Memory B cell (primary cell): ENCODE measurements at regions not wholly inside any gene's neighbourhood (a gene's known extent, or its start where the extent isn't known, plus 50 kb on each side); places are given as distances from the start of the nearest gene placed in this dataset.

Experiments used
- ATAC-seq: fragments of 150-1000 bp; cut with Tn5 transposase; 2 replicates; pipeline ENCODE4 v1.10.0; 2021; ENCODE audit warnings: low read depth, mild to moderate bottlenecking, moderate library complexity
- DNase-seq, 2 donors: peaks; one replicate each; pipeline ENCODE4 v3.0.0; 2022; ENCODE audit warnings: low spot score in 2 of 2
- H3K27ac Mint-ChIP-seq: one replicate; pipeline ENCODE4 v1.8.0; 2022; ENCODE audit warnings: mild to moderate bottlenecking, moderate library complexity, mixed read lengths
- H3K27me3 Mint-ChIP-seq: one replicate; pipeline ENCODE4 v1.8.0; 2022; ENCODE audit warnings: mixed read lengths
- H3K36me3 Mint-ChIP-seq: one replicate; pipeline ENCODE4 v1.8.0; 2022; ENCODE audit warnings: mild to moderate bottlenecking, mixed read lengths
- H3K4me1 Mint-ChIP-seq: one replicate; pipeline ENCODE4 v1.8.0; 2022; ENCODE audit warnings: mixed read lengths
- H3K4me3 Mint-ChIP-seq: one replicate; pipeline ENCODE4 v1.8.0; 2022; ENCODE audit warnings: mild to moderate bottlenecking, moderate library complexity, mixed read lengths
- H3K9me3 Mint-ChIP-seq: one replicate; pipeline ENCODE4 v1.8.0; 2022; ENCODE audit warnings: mixed read lengths

DNA sequence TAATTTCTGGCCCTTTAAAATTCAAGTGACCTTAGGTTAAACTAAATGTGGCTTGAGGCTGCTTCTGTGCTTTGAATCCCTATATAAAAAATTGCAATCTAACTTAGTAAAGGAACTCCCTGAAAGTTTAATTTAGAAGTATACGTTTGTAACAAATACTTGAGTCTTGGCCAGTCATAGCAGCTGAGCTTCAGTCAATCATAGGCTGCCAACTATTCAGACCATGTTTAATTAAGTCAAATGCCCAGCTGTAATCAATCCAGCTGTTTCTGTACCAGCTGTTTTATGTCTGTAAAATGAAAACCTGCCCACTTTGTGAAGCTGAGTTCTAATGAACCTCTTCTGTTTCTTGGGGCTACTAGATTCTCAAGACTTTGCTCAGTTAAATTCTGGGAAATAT is 760.1 kb downstream of the MAT2B start:
- Mint-ChIP-seq H3K36me3 (no peaks in the 10 kb centered on the region), H3K9me3 (peaks cover 4% of the 10 kb centered on the region), H3K4me1 (no peaks in the 10 kb centered on the region), H3K27me3 (no peaks in the 10 kb centered on the region), H3K4me3 (no peak overlapping the region), H3K27ac (no peak overlapping the region)
- no peak for DNase-seq
- no peak for ATAC-seq

DNA sequence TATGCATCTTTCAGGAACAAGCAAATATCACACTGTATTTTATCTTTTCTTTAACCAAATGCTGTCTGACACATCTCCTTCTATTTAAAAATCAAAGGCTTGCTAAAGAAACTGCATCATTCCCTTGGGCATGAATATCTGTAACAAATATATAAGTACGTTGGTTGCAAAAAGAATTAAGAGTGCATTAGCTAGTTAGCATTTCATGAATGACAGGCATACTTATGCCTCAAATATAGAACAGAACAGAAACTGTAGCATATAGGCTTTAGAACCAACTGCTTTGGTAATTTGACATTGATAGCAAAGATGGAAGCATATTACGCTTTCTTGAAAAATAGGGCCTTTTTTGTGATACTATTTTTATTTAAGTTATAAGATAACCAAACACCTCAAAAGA is 761.2 kb downstream of the MAT2B start:
- H3K4me1 Mint-ChIP-seq: no peaks in the 10 kb centered on the region
- peaks cover 4% of the 10 kb centered on the region for H3K9me3 Mint-ChIP-seq
- H3K27ac Mint-ChIP-seq: no peak overlapping the region
- H3K27me3 Mint-ChIP-seq: no peaks in the 10 kb centered on the region
- ATAC-seq (no peak), DNase-seq (no peak)
- no peaks in the 10 kb centered on the region for H3K36me3 Mint-ChIP-seq
- H3K4me3 Mint-ChIP-seq: no peak overlapping the region

DNA sequence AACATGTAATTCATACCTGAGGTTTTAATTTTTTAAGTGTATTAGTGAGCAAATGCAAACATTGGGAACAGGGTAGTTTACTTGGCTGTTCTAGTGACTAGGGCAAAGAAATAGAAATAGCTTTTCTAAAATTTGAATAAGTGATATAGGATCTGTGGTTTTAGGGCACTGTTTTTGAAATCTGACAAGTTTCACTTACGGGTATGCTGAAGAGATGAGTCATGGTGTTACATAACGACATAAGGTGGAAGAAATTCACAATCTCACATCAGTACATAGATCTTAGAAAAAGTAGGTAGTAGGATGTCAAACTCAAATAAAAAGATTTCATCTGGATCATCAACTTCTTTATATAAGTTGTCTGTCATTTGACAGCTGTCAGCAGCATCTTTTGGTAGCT is 772.3 kb downstream of the MAT2B start:
- Mint-ChIP-seq H3K36me3 (no peaks in the 10 kb centered on the region), H3K4me1 (peaks cover 2% of the 10 kb centered on the region), H3K9me3 (no peaks in the 10 kb centered on the region), H3K27ac (no peak overlapping the region), H3K27me3 (peaks cover 6% of the 10 kb centered on the region), H3K4me3 (no peak overlapping the region)
- DNase-seq (no peak), ATAC-seq (no peak)

GRCh38 chr5:164289526-164289925 is 784.1 kb downstream of the MAT2B start:
- Mint-ChIP-seq H3K36me3 (peaks cover 2% of the 10 kb centered on the region), H3K9me3 (peaks cover 10% of the 10 kb centered on the region), H3K4me3 (no peak overlapping the region), H3K4me1 (peaks cover 2% of the 10 kb centered on the region), H3K27ac (no peak overlapping the region), H3K27me3 (peaks cover 3% of the 10 kb centered on the region)
- DNase-seq: no peak
- ATAC-seq: no peak

- Mint-ChIP-seq H3K27ac (no peak overlapping the region), H3K4me3 (no peak overlapping the region), H3K27me3 (peaks cover 4% of the 10 kb centered on the region), H3K36me3 (no peaks in the 10 kb centered on the region), H3K9me3 (no peaks in the 10 kb centered on the region), H3K4me1 (peaks cover 7% of the 10 kb centered on the region)
- no peak for ATAC-seq
- DNase-seq: no peak
Observed at GRCh38 chr5:164296603-164297080, 791.2 kb downstream of the MAT2B start.

DNA sequence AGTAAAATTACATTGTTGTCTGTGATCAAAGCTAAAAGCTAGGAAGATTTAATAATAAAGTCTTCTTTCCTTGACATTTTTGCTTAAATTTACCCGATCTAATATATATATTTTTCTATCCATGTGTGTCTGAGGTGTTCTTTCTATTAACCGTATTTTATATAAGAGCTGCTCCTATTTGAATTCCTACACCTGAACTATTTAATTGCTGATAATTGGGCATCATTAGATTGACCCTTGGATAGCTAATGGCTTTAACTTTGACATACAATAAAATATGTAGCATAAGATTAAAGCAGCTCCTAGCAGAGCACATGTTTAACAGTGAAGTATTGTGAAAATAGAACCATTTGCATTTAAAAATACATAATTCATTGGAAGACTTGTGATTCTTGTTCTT is 792.7 kb downstream of the MAT2B start:
- Mint-ChIP-seq H3K27me3 (peaks cover 4% of the 10 kb centered on the region), H3K36me3 (no peaks in the 10 kb centered on the region), H3K9me3 (no peaks in the 10 kb centered on the region)

DNA sequence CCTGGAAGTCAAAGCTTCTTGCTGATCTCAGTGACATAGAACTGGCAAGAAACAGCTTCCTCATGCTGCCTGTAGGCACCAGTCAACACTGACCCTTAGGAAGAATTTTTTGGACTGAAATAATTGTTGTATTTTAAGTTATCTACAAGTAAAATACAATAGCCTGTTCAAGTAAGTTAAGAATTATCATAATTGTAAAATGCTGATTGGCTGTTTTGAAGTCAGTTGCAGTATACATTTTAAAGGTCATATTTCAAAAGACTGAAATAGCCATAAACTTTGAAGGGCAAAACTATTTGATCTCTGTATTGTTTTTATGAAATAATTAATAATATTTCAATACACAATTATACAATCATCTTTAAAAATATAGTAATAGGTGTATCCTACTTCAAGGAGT is 794.9 kb downstream of the MAT2B start:
- Mint-ChIP-seq H3K27ac (no peak overlapping the region), H3K27me3 (peaks cover 2% of the 10 kb centered on the region), H3K4me3 (no peak overlapping the region), H3K4me1 (peaks cover 7% of the 10 kb centered on the region), H3K36me3 (no peaks in the 10 kb centered on the region), H3K9me3 (no peaks in the 10 kb centered on the region)
- DNase-seq (no peak), ATAC-seq (no peak)

More for the DNA sequence above, 792.7 kb downstream of the MAT2B start:
- H3K27ac Mint-ChIP-seq: no peak overlapping the region
- DNase-seq: no peak
- no peak for ATAC-seq
- H3K4me1 Mint-ChIP-seq: peaks cover 7% of the 10 kb centered on the region
- no peak overlapping the region for H3K4me3 Mint-ChIP-seq

GRCh38 chr5:164301136-164301535 is 795.7 kb downstream of the MAT2B start:
- peaks cover 2% of the 10 kb centered on the region for H3K27me3 Mint-ChIP-seq
- ATAC-seq (no peak), DNase-seq (no peak)
- H3K36me3 Mint-ChIP-seq: no peaks in the 10 kb centered on the region
- H3K4me3 Mint-ChIP-seq: no peak overlapping the region
- H3K27ac Mint-ChIP-seq: no peak overlapping the region
- H3K4me1 Mint-ChIP-seq: peaks cover 6% of the 10 kb centered on the region
- H3K9me3 Mint-ChIP-seq: no peaks in the 10 kb centered on the region

GRCh38 chr5:164301708-164302107 is 796.3 kb downstream of the MAT2B start:
- ATAC-seq: no peak
- Mint-ChIP-seq H3K4me3 (no peak overlapping the region), H3K4me1 (peaks cover 3% of the 10 kb centered on the region), H3K9me3 (no peaks in the 10 kb centered on the region), H3K27ac (no peak overlapping the region), H3K36me3 (no peaks in the 10 kb centered on the region), H3K27me3 (peaks cover under 1% of the 10 kb centered on the region)
- no peak for DNase-seq

- Mint-ChIP-seq H3K9me3 (no peaks in the 10 kb centered on the region), H3K27me3 (no peaks in the 10 kb centered on the region), H3K27ac (no peak overlapping the region), H3K4me1 (no peaks in the 10 kb centered on the region), H3K36me3 (no peaks in the 10 kb centered on the region), H3K4me3 (no peak overlapping the region)
- DNase-seq (no peak), ATAC-seq (no peak)
Observed at GRCh38 chr5:164302533-164303235, 797.3 kb downstream of the MAT2B start.

GRCh38 chr5:164303646-164304215 is 798.3 kb downstream of the MAT2B start:
- Mint-ChIP-seq H3K27me3 (no peaks in the 10 kb centered on the region), H3K4me3 (no peak overlapping the region), H3K36me3 (no peaks in the 10 kb centered on the region), H3K27ac (no peak overlapping the region), H3K9me3 (no peaks in the 10 kb centered on the region), H3K4me1 (no peaks in the 10 kb centered on the region)
- ATAC-seq (no peak), DNase-seq (no peak)

DNA sequence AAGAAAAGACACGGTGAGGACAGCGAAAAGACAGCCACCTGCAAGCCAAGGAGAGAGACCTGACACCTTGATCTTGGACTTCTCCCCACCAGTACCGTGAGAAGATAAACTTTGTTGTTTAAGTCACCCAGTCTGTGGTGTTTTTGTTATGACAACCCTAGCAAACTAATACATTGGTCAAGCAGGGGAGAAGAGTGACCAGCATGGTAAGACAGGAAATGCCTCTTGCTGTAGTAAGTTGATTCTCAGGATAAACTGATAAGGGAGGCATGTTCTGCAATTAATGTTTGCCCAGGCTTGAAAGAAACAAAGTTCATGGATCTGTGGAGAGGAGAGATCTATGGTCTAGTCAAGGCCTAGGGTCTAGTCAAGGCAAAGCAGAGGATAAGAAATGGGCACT is 801.2 kb downstream of the MAT2B start:
- H3K27me3 Mint-ChIP-seq: no peaks in the 10 kb centered on the region
- DNase-seq (no peak), ATAC-seq (no peak)
- H3K27ac Mint-ChIP-seq: no peak overlapping the region
- no peaks in the 10 kb centered on the region for H3K9me3 Mint-ChIP-seq
- no peaks in the 10 kb centered on the region for H3K36me3 Mint-ChIP-seq
- no peaks in the 10 kb centered on the region for H3K4me1 Mint-ChIP-seq
- no peak overlapping the region for H3K4me3 Mint-ChIP-seq

GRCh38 chr5:164312801-164313200 is 807.4 kb downstream of the MAT2B start:
- Mint-ChIP-seq H3K4me1 (no peaks in the 10 kb centered on the region), H3K36me3 (no peaks in the 10 kb centered on the region), H3K9me3 (no peaks in the 10 kb centered on the region), H3K27ac (no peak overlapping the region), H3K4me3 (no peak overlapping the region), H3K27me3 (no peaks in the 10 kb centered on the region)
- ATAC-seq: no peak
- no peak for DNase-seq

GRCh38 chr5:164317676-164318075 is 812.3 kb downstream of the MAT2B start:
- Mint-ChIP-seq H3K27me3 (no peaks in the 10 kb centered on the region), H3K27ac (no peak overlapping the region), H3K36me3 (no peaks in the 10 kb centered on the region), H3K9me3 (peaks cover 2% of the 10 kb centered on the region), H3K4me1 (peaks cover 4% of the 10 kb centered on the region), H3K4me3 (no peak overlapping the region)
- ATAC-seq (no peak), DNase-seq (no peak)

DNA sequence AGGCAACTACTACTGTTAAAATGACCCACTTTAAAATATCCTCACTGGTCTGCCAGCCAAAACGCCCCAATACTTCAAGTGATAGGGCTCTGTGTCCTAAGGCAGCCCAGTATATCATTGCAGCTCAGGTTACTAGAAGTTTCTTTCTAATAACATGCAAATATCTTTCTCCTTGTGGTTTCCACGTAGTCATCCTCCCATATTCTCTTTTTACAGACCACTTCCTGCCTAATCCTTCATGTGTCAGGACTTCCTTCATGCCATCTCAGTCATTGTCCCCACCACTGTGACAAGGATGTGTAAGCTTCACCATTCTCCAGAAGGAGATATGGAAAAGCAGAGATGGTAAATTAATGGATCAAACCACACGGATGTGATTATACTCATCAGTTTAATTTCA is 813.7 kb downstream of the MAT2B start:
- Mint-ChIP-seq H3K9me3 (peaks cover 2% of the 10 kb centered on the region), H3K4me3 (no peak overlapping the region), H3K27me3 (no peaks in the 10 kb centered on the region), H3K36me3 (no peaks in the 10 kb centered on the region), H3K27ac (no peak overlapping the region), H3K4me1 (peaks cover 4% of the 10 kb centered on the region)
- DNase-seq: no peak
- no peak for ATAC-seq
